PC-3 (cell line): ENCODE measurements at regions not wholly inside any gene's neighbourhood (a gene's known extent, or its start where the extent isn't known, plus 50 kb on each side); places are given as distances from the start of the nearest gene placed in this dataset.
"Not testable (repeated sequence)": the region's sequence is repeated elsewhere in the genome, so short reads cannot be mapped to it uniquely, and the experiment has no call there.

Experiments used
- ATAC-seq: fragments of 200-7000 bp; cut with Tn5 transposase; 2 replicates; pipeline ENCODE4 v1.9.1; 2020; ENCODE audit warnings: mild to moderate bottlenecking, moderate library complexity
- BruUV-seq: library from RNA; stranded (reverse); fragments of 400-500 nt; replicated peaks from 2 replicates; lab custom pipeline; 2021; lab: Mats Ljungman, UMichigan
- CTCF ChIA-PET: fragments of 300-600 bp; sonication (Branson Sonifier 250); formaldehyde crosslinking; loops from one replicate; lab custom pipeline; 2022; ENCODE audit warnings: antibody characterized with exemption; lab: Charles Lee
- POLR2A ChIA-PET: fragments of 300-600 bp; sonication (Branson Sonifier 250); formaldehyde crosslinking; loops from one replicate; lab custom pipeline; 2022; ENCODE audit warnings: antibody characterized with exemption; ENCODE audit not compliant: unreplicated experiment; lab: Charles Lee
- DNase-seq: peaks from one replicate; pipeline ENCODE4 v3.0.0-alpha.2; 2015
- H2AFZ ChIP-seq: fragments of 300-600 bp; sonication (generic); 2 replicates; pipeline ENCODE4 v1.6.0; 2016; ENCODE audit warnings: antibody characterized with exemption, low read length
- H3F3A ChIP-seq: fragments of 300-600 bp; sonication (generic); one replicate; pipeline ENCODE4 v1.6.0; 2017; ENCODE audit warnings: antibody characterized with exemption, low read length, control low read depth, mild to moderate bottlenecking; ENCODE audit not compliant: unreplicated experiment
- H3K27ac ChIP-seq: fragments of 300-600 bp; sonication (generic); 2 replicates; pipeline ENCODE4 v1.5.1; 2016; ENCODE audit warnings: mild to moderate bottlenecking, low read length
- H3K27me3 ChIP-seq: fragments of 300-600 bp; sonication (generic); 2 replicates; pipeline ENCODE4 v1.6.1; 2016; ENCODE audit warnings: low read length, mixed read lengths
- H3K36me3 ChIP-seq: fragments of 300-600 bp; sonication (generic); 2 replicates; pipeline ENCODE4 v1.6.1; 2016; ENCODE audit warnings: low read depth, mixed run types, low read length, mixed read lengths
- H3K4me1 ChIP-seq: fragments of 300-600 bp; sonication (generic); 2 replicates; pipeline ENCODE4 v1.5.1; 2016; ENCODE audit warnings: low read length; ENCODE audit not compliant: insufficient read depth
- H3K4me2 ChIP-seq: fragments of 300-600 bp; sonication (generic); 2 replicates; pipeline ENCODE4 v1.6.0; 2016; ENCODE audit warnings: low read length
- H3K4me3 ChIP-seq: fragments of 300-600 bp; sonication (generic); 2 replicates; pipeline ENCODE4 v1.5.1; 2016; ENCODE audit warnings: mild to moderate bottlenecking, low read length, mixed read lengths
- H3K79me2 ChIP-seq: fragments of 300-600 bp; sonication (generic); 2 replicates; pipeline ENCODE4 v1.6.1; 2017; ENCODE audit warnings: low read length, mixed read lengths
- H3K9ac ChIP-seq: fragments of 300-600 bp; sonication (generic); 2 replicates; pipeline ENCODE4 v1.6.0; 2016; ENCODE audit warnings: mild to moderate bottlenecking, low read length
- H3K9me2 ChIP-seq: fragments of 300-600 bp; sonication (generic); replicated peaks from 2 replicates; pipeline ENCODE4 v1.6.1; 2016; ENCODE audit warnings: mixed run types, low read length, mixed read lengths
- H3K9me3 ChIP-seq: fragments of 300-600 bp; sonication (generic); 2 replicates; pipeline ENCODE4 v1.6.1; 2016; ENCODE audit warnings: low read length, mixed read lengths
- H4K20me1 ChIP-seq: fragments of 300-600 bp; sonication (generic); 2 replicates; pipeline ENCODE4 v1.6.1; 2016; ENCODE audit warnings: low read length, mixed read lengths
- EZH2 ChIP-seq: fragments of 300-600 bp; sonication (generic); IDR thresholded peaks from one replicate; pipeline ENCODE4 v1.6.1; 2017; ENCODE audit warnings: antibody characterized with exemption, mild to moderate bottlenecking, low read length; ENCODE audit not compliant: unreplicated experiment
- EZH2phosphoT487 ChIP-seq: fragments of 300-600 bp; sonication (generic); IDR thresholded peaks from 2 replicates; pipeline ENCODE4 v1.6.1; 2018; ENCODE audit warnings: mild to moderate bottlenecking, antibody characterized with exemption, low read length, borderline replicate concordance
- intact Hi-C: fragments of 100-400 bp; cut with micrococcal nuclease; formaldehyde crosslinking; loops from 2 replicates; pipeline ENCODE4 v1.9.0; 2023
- TF ChIP-seq, protein P1 (sequence below): fragments of 300-600 bp; sonication (generic); conservative IDR thresholded peaks from 2 replicates; pipeline ENCODE4 v1.5.1; 2017; ENCODE audit warnings: antibody characterized with exemption, low read depth, mild to moderate bottlenecking, low read length

DNA sequence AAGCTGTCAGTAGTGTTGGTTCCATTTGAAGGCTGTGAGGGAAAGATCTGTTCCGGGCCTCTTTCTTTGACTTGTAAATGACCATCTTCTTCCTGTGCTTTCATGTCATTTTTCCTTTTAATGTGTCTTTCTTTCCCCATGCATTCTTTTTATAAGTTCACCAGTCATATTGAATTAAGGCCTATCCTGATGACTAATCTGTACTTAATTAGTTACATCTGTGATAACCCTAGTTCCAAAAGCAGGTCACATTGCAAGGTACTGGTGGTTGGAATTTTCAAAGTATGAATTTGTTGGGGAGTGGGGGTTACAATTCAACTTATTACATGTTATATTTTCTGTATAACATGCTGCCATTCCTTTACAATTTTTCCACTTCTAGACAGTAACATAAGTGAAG lies 1642.1 kb upstream of the FLRT2 start:
- ATAC-seq, result no peak
- Histone ChIP-seq H2AFZ (no peak overlapping the region), H3K9me3 (peaks cover 6% of the 10 kb centered on the region; the same call in 1 of the 2 replicates), H3K36me3 (no peaks in the 10 kb centered on the region), H3K27ac (no peak overlapping the region), H3K27me3 (no peaks in the 10 kb centered on the region), H3K4me2 (no peak overlapping the region), H3K9me2 (no peaks in the 10 kb centered on the region), H3K4me3 (no peak overlapping the region), H3F3A (no peaks in the 10 kb centered on the region), H3K79me2 (no peaks in the 10 kb centered on the region), H3K4me1 (no peaks in the 10 kb centered on the region), H3K9ac (no peak overlapping the region), H4K20me1 (no peaks in the 10 kb centered on the region)
- BruUV-seq, result no TSS peak
- intact Hi-C loops, result no loop called here
- TF ChIP-seq, protein P1, sequence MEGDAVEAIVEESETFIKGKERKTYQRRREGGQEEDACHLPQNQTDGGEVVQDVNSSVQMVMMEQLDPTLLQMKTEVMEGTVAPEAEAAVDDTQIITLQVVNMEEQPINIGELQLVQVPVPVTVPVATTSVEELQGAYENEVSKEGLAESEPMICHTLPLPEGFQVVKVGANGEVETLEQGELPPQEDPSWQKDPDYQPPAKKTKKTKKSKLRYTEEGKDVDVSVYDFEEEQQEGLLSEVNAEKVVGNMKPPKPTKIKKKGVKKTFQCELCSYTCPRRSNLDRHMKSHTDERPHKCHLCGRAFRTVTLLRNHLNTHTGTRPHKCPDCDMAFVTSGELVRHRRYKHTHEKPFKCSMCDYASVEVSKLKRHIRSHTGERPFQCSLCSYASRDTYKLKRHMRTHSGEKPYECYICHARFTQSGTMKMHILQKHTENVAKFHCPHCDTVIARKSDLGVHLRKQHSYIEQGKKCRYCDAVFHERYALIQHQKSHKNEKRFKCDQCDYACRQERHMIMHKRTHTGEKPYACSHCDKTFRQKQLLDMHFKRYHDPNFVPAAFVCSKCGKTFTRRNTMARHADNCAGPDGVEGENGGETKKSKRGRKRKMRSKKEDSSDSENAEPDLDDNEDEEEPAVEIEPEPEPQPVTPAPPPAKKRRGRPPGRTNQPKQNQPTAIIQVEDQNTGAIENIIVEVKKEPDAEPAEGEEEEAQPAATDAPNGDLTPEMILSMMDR, result no peak
- no peak for TF ChIP-seq EZH2
- no peak for TF ChIP-seq EZH2phosphoT487
- CTCF ChIA-PET, result no interaction called here
- no peak for DNase-seq
- POLR2A ChIA-PET, result no interaction called here

DNA sequence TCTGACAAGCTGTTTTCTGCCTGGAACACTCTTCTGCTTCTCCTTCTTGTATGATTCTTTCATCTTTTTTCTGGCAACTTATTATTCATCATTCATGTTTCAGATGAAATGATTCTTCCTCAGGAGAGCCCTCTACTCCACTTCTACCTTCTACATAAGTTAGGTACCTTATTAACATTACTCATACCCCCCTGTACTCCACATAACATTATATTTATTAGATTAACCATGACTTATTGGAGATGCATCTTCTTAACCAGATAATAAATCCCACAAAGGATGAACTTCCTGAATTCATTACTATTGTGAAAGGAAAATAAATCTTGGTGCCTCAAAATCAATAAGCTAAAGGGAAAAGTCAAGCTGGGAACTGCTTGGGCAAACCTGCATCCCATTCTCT lies 1636.5 kb upstream of the FLRT2 start:
- Histone ChIP-seq H4K20me1 (no peaks in the 10 kb centered on the region), H3K27ac (no peak overlapping the region), H3K36me3 (no peaks in the 10 kb centered on the region), H3F3A (no peaks in the 10 kb centered on the region), H3K4me3 (no peak overlapping the region), H3K9ac (no peak overlapping the region), H3K9me2 (no peaks in the 10 kb centered on the region), H3K79me2 (no peaks in the 10 kb centered on the region), H3K4me2 (no peak overlapping the region), H2AFZ (no peak overlapping the region), H3K27me3 (no peaks in the 10 kb centered on the region), H3K9me3 (peaks cover 6% of the 10 kb centered on the region; the same call in 1 of the 2 replicates), H3K4me1 (no peaks in the 10 kb centered on the region)
- CTCF ChIA-PET, result no interaction called here
- TF ChIP-seq EZH2 (no peak), EZH2phosphoT487 (no peak)
- TF ChIP-seq, protein P1, result no peak
- POLR2A ChIA-PET, result no interaction called here
- BruUV-seq, result no TSS peak
- intact Hi-C loops, result no loop called here
- ATAC-seq (no peak), DNase-seq (no peak)

DNA sequence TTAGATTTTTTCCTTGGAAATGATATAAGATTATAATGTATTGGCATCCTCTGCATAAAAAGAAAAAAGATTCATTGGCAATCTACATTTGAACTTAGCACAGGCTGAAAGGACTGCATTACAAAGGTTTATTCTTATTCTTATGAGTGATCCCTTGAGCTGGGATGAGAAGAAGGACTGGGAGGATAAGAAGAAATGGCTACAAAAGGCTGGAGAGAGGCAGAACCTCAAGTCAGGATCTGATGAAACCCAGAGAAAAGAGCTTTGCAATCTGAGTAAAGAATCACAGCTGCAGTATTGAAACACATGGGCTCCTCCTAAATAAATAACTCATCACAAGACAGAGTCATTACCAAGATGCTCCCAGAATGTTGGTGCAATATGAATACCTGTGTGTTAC lies 1635.4 kb upstream of the FLRT2 start:
- Histone ChIP-seq H4K20me1 (no peaks in the 10 kb centered on the region), H3F3A (no peaks in the 10 kb centered on the region), H3K36me3 (no peaks in the 10 kb centered on the region), H3K4me2 (no peak overlapping the region), H3K4me1 (no peaks in the 10 kb centered on the region), H2AFZ (no peak overlapping the region), H3K9ac (no peak overlapping the region), H3K9me2 (no peaks in the 10 kb centered on the region), H3K9me3 (peaks cover 6% of the 10 kb centered on the region; the same call in 1 of the 2 replicates), H3K79me2 (no peaks in the 10 kb centered on the region), H3K27me3 (no peaks in the 10 kb centered on the region), H3K4me3 (no peak overlapping the region), H3K27ac (no peak overlapping the region)
- no peak for DNase-seq
- ChIA-PET POLR2A (no interaction called here), CTCF (no interaction called here)
- TF ChIP-seq, protein P1, result no peak
- TF ChIP-seq EZH2phosphoT487 (no peak), EZH2 (no peak)
- no TSS peak for BruUV-seq
- ATAC-seq, result no peak
- intact Hi-C loops, result no loop called here

DNA sequence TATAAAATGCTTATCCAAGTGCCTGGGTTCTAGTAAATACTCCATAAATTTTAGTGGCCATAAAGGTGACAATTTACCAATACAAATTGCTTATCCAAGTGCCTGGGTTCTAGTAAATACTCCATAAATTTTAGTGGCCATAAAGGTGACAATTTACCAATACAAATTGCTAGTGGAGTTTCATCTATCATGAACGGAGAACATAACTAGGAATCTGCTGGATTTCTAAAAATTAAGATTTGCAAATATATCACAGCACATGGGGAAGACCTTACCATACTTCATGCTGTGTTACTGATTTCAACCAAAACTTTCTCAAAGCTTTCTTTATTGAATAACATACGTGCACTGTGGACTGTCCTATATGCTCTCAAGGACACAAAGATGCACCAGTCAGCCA lies 1631.4 kb upstream of the FLRT2 start:
- H3K36me3 ChIP-seq, H3K9me3 ChIP-seq, H3K27ac ChIP-seq, ATAC-seq, DNase-seq, H3K4me3 ChIP-seq, H3K4me2 ChIP-seq, CTCF ChIA-PET, H3K79me2 ChIP-seq, H2AFZ ChIP-seq, H3K27me3 ChIP-seq, BruUV-seq, H3K9ac ChIP-seq, H3K9me2 ChIP-seq, H3F3A ChIP-seq, POLR2A ChIA-PET, intact Hi-C loops, H4K20me1 ChIP-seq, H3K4me1 ChIP-seq: not testable (repeated sequence)
